ENCODE measurements at regions not wholly inside any gene's neighbourhood (a gene's known extent, or its start where the extent isn't known, plus 50 kb on each side); places are given as distances from the start of the nearest gene placed in this dataset.

DNA sequence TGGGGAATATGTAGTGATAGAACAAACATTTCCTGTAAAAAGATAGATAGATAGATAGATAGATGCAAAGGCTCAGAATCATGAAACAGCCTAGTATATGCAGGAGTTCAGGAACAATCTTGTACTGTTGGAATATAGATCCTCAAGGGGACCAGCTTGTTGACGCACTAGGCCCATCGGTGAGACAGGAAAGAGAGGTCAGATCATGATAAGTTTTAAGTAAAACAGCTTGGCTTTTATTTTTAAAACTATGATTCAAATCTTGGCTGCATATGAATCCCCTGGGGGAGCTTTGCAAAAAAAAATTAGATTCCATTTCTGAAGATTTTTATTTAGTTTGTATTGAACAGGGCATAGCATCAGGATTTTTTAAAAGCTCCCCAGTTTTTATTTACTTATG is 185.8 kb downstream of the TRPC6 start:
- TF ChIP-seq, protein P1, sequence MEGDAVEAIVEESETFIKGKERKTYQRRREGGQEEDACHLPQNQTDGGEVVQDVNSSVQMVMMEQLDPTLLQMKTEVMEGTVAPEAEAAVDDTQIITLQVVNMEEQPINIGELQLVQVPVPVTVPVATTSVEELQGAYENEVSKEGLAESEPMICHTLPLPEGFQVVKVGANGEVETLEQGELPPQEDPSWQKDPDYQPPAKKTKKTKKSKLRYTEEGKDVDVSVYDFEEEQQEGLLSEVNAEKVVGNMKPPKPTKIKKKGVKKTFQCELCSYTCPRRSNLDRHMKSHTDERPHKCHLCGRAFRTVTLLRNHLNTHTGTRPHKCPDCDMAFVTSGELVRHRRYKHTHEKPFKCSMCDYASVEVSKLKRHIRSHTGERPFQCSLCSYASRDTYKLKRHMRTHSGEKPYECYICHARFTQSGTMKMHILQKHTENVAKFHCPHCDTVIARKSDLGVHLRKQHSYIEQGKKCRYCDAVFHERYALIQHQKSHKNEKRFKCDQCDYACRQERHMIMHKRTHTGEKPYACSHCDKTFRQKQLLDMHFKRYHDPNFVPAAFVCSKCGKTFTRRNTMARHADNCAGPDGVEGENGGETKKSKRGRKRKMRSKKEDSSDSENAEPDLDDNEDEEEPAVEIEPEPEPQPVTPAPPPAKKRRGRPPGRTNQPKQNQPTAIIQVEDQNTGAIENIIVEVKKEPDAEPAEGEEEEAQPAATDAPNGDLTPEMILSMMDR (IDR thresholded peaks at IDR 0.05): no peak
- no peak for TF ChIP-seq POLR2A (IDR thresholded peaks at IDR 0.05; ENCODE audit: low read depth)
- TF ChIP-seq EP300 (IDR thresholded peaks at IDR 0.05): no peak
